ENCODE measurements at regions not wholly inside any gene's neighbourhood (a gene's known extent, or its start where the extent isn't known, plus 50 kb on each side); places are given as distances from the start of the nearest gene placed in this dataset.

GRCh38 chr11:119476666-119477331 lies 53.8 kb upstream of the THY1 start:
- Mint-ChIP-seq H3K4me3 (ENCODE audit: unreplicated experiment) (no peak overlapping the region), H3K27ac (ENCODE audit: unreplicated experiment) (no peak overlapping the region), H3K9me3 (ENCODE audit: unreplicated experiment) (no peaks in the 10 kb centered on the region), H3K4me1 (ENCODE audit: unreplicated experiment) (peaks cover 6% of the 10 kb centered on the region), H3K36me3 (ENCODE audit: low read depth, unreplicated experiment) (peaks cover 3% of the 10 kb centered on the region), H3K27me3 (ENCODE audit: unreplicated experiment) (peaks cover 9% of the 10 kb centered on the region)
- DNase-seq (ENCODE audit: low spot score) = no peak
- no peak for TF ChIP-seq CTCF (IDR thresholded peaks at IDR 0.05; ENCODE audit: unreplicated experiment)

- H3K4me3 Mint-ChIP-seq (ENCODE audit: unreplicated experiment) = peak overlapping the region; percentile 5
- H3K4me1 Mint-ChIP-seq (ENCODE audit: unreplicated experiment) = peaks cover 8% of the 10 kb centered on the region
- H3K9me3 Mint-ChIP-seq (ENCODE audit: unreplicated experiment) = no peaks in the 10 kb centered on the region
- TF ChIP-seq CTCF (IDR thresholded peaks at IDR 0.05; ENCODE audit: unreplicated experiment) = no peak
- H3K36me3 Mint-ChIP-seq (ENCODE audit: low read depth, unreplicated experiment) = peaks cover 4% of the 10 kb centered on the region
- H3K27ac Mint-ChIP-seq (ENCODE audit: unreplicated experiment) = no peak overlapping the region
- H3K27me3 Mint-ChIP-seq (ENCODE audit: unreplicated experiment) = peaks cover 10% of the 10 kb centered on the region
- no peak for DNase-seq (ENCODE audit: low spot score)
Observed at GRCh38 chr11:119476038-119476437, 53.1 kb upstream of the THY1 start.

GRCh38 chr11:119474682-119475596 lies 52.0 kb upstream of the THY1 start:
- H3K9me3 Mint-ChIP-seq (ENCODE audit: unreplicated experiment) = no peaks in the 10 kb centered on the region
- H3K4me3 Mint-ChIP-seq (ENCODE audit: unreplicated experiment) = no peak overlapping the region
- peaks cover 4% of the 10 kb centered on the region for H3K36me3 Mint-ChIP-seq (ENCODE audit: low read depth, unreplicated experiment)
- H3K27ac Mint-ChIP-seq (ENCODE audit: unreplicated experiment) = no peak overlapping the region
- DNase-seq (ENCODE audit: low spot score) = peak; percentile 79
- H3K27me3 Mint-ChIP-seq (ENCODE audit: unreplicated experiment) = peaks cover 9% of the 10 kb centered on the region
- peaks cover 9% of the 10 kb centered on the region for H3K4me1 Mint-ChIP-seq (ENCODE audit: unreplicated experiment)
- peak; percentile 89 for TF ChIP-seq CTCF (IDR thresholded peaks at IDR 0.05; ENCODE audit: unreplicated experiment)

GRCh38 chr11:119473901-119474681 lies 51.1 kb upstream of the THY1 start:
- Mint-ChIP-seq H3K27ac (ENCODE audit: unreplicated experiment) (no peak overlapping the region), H3K4me3 (ENCODE audit: unreplicated experiment) (no peak overlapping the region), H3K27me3 (ENCODE audit: unreplicated experiment) (peaks cover 9% of the 10 kb centered on the region), H3K36me3 (ENCODE audit: low read depth, unreplicated experiment) (peaks cover 4% of the 10 kb centered on the region), H3K4me1 (ENCODE audit: unreplicated experiment) (peaks cover 5% of the 10 kb centered on the region), H3K9me3 (ENCODE audit: unreplicated experiment) (no peaks in the 10 kb centered on the region)
- DNase-seq (ENCODE audit: low spot score) = no peak
- no peak for TF ChIP-seq CTCF (IDR thresholded peaks at IDR 0.05; ENCODE audit: unreplicated experiment)

All from endothelial cell (in vitro differentiated cells).